ENCODE measurements at regions not wholly inside any gene's neighbourhood (a gene's known extent, or its start where the extent isn't known, plus 50 kb on each side); places are given as distances from the start of the nearest gene placed in this dataset.

DNA sequence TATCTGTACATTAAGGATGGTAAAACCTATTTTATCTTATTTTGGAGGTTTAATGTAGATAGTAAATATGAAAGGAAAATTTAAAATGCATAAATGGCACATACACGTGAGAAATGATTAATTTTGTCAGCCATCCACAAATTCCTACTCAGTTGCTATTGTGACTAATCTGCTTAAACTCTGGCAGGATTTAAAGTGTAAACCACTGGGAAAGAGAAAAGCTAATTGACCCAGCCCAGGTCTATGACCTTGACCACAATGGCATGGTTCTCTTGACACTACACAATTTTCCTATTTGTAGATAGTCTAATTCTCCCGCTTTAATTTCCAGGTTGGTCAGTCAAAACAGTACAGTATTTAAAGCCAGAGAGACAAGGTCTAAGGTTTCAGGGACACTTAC, 459.0 kb upstream of the KLF4 start:
- no peak for ATAC-seq
- intact Hi-C loops (cut with DNase I), result no loop called here
- Histone ChIP-seq H3K4me1 (peaks cover 0 to under 1% (median 0%) of the 10 kb centered on the region in 9 donors), H3K27ac (no peak overlapping the region), H3K9me3 (peaks cover 0 to 27% (median 4%) of the 10 kb centered on the region in 11 donors), H3K27me3 (no peaks in the 10 kb centered on the region), H3K36me3 (no peaks in the 10 kb centered on the region), H3K4me3 (no peak overlapping the region)
- DNase-seq, result no peak
- TF ChIP-seq, protein P1, sequence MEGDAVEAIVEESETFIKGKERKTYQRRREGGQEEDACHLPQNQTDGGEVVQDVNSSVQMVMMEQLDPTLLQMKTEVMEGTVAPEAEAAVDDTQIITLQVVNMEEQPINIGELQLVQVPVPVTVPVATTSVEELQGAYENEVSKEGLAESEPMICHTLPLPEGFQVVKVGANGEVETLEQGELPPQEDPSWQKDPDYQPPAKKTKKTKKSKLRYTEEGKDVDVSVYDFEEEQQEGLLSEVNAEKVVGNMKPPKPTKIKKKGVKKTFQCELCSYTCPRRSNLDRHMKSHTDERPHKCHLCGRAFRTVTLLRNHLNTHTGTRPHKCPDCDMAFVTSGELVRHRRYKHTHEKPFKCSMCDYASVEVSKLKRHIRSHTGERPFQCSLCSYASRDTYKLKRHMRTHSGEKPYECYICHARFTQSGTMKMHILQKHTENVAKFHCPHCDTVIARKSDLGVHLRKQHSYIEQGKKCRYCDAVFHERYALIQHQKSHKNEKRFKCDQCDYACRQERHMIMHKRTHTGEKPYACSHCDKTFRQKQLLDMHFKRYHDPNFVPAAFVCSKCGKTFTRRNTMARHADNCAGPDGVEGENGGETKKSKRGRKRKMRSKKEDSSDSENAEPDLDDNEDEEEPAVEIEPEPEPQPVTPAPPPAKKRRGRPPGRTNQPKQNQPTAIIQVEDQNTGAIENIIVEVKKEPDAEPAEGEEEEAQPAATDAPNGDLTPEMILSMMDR (IDR thresholded peaks at IDR 0.05), result no peak
- WGBS, 2 donors, result 89 to 90% methylated on average over 2 of the region's 2 CpGs

DNA sequence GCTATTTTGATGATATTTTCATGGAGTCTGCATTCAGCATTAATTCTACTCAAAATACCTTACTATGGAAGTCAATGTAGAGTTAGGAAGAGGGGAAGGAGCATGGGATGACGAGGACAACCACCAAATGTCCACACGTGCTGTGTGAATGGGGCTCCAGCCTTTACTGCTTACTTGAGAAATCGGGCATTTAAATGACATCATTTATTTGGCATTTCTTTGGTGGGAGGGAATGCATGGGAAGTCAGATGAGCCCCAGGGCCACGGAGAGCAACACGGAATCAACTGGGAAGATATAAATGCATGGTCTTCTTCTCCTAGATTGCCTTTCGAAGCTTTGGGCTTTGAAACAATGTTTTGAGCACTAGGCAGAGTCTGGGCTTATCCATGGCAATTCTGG, 458.5 kb upstream of the KLF4 start:
- H3K27me3 ChIP-seq, result no peaks in the 10 kb centered on the region
- no peaks in the 10 kb centered on the region for H3K36me3 ChIP-seq
- WGBS, 2 donors, result 64 to 65% methylated on average over 6 of the region's 6 CpGs
- no peak for ATAC-seq
- intact Hi-C loops (cut with DNase I), result no loop called here
- no peak for DNase-seq
- H3K9me3 ChIP-seq, result peaks cover 0 to 27% (median 4%) of the 10 kb centered on the region in 11 donors
- H3K27ac ChIP-seq, result no peak overlapping the region
- TF ChIP-seq, protein P1 (IDR thresholded peaks at IDR 0.05), result no peak
- H3K4me1 ChIP-seq, result no peaks in the 10 kb centered on the region
- no peak overlapping the region for H3K4me3 ChIP-seq

DNA sequence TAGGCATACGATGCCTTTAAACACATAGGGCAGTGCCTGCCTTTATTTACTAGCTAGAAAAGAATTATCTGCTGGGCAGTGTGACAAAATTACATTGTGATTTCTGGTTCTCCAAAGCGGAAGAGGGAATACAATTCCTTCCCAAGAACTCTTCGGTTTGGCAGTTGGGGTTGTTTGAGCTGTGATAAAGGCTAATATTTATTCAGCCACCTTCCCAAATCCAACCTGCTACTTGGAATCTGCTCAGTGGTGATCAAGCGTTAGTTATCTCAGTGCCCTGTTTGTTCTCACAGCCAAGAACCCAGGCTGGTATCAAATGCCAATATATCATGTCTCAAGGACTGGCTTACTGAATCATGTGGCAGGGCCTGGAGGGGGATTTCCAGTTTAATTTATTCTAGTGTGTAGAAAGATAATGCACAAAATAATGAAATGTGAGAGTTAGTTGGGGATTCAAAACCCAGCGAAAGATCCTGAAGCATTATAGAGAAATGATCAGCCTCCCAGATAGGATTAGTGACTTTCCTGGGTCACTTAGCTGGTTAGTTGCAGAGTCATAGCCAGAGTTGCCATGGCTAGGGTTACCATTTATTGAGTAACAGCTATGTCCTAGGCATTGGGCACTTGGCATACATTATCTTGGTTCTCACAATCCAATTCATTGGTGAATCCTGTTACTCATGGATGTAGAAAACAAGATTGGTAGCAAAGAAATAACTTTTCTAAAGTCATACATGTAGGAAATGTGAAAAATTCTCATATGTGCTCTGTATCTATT, 457.0 kb upstream of the KLF4 start:
- 88 to 90% methylated on average over 5 of the region's 5 CpGs for WGBS, 2 donors
- TF ChIP-seq, protein P1 (IDR thresholded peaks at IDR 0.05), result no peak
- intact Hi-C loops (cut with DNase I), result no loop called here
- no peak for DNase-seq
- Histone ChIP-seq H3K9me3 (peaks cover 0 to 21% (median 4%) of the 10 kb centered on the region in 11 donors), H3K27me3 (no peaks in the 10 kb centered on the region), H3K36me3 (no peaks in the 10 kb centered on the region), H3K27ac (no peak overlapping the region), H3K4me3 (no peak overlapping the region), H3K4me1 (no peaks in the 10 kb centered on the region)
- no peak for ATAC-seq

DNA sequence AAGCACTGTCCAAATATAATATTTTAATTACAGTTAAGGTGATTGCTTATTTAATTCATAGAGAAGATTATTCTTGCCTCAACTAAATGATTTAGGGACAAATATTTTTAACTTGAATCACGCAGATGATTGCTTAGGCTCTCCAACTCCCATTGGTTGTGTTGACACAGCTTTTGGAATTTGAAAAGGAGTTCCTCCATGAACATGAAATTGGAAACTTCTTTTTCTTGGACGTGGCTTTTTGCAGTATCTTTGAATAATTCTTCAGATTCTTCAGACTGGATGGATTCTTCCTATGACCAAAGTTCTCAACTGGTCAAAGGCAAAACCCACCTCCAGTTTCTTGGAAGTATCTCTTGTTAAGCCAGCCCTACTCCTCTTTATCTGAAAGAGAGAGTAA, 456.4 kb upstream of the KLF4 start:
- no peak for ATAC-seq
- intact Hi-C loops (cut with DNase I), result no loop called here
- Histone ChIP-seq H3K4me3 (no peak overlapping the region), H3K4me1 (no peaks in the 10 kb centered on the region), H3K27ac (no peak overlapping the region), H3K9me3 (peaks cover 0 to 15% (median 0%) of the 10 kb centered on the region in 11 donors), H3K27me3 (no peaks in the 10 kb centered on the region), H3K36me3 (no peaks in the 10 kb centered on the region)
- TF ChIP-seq, protein P1 (IDR thresholded peaks at IDR 0.05), result no peak
- WGBS, 2 donors, result 68 to 83% methylated on average over 2 of the region's 2 CpGs
- DNase-seq, result no peak

All from heart right ventricle (tissue), 16 donors.